ENCODE measurements at regions not wholly inside any gene's neighbourhood (a gene's known extent, or its start where the extent isn't known, plus 50 kb on each side); places are given as distances from the start of the nearest gene placed in this dataset.
A peak's percentile ranks its signal among the peaks of the same experiment; 100 is the strongest.

- peak overlapping the region; percentile 49 for H2AFZ ChIP-seq (ENCODE audit: low read length)
- H3K9ac ChIP-seq (ENCODE audit: low read length): no peak overlapping the region
- H3K36me3 ChIP-seq (ENCODE audit: low read depth, low read length): no peaks in the 10 kb centered on the region
- H3K4me3 ChIP-seq (ENCODE audit: low read length): no peak overlapping the region
- H4K20me1 ChIP-seq (ENCODE audit: low read length): no peaks in the 10 kb centered on the region
- no peaks in the 10 kb centered on the region for H3K9me2 ChIP-seq (replicated peaks; ENCODE audit: low read length)
- DNase-seq (no peak), ATAC-seq (peak; percentile 30)
- no peaks in the 10 kb centered on the region for H3K27me3 ChIP-seq (ENCODE audit: low read length)
- no peak overlapping the region for H3K27ac ChIP-seq (ENCODE audit: low read length)
- intact Hi-C loops (cut with micrococcal nuclease): loop anchor here (1.0 to 2.0 kb wide), 4 partner anchors 42 to 1290 kb away; no protein-coding TSS in a partner anchor
- H3F3A ChIP-seq (ENCODE audit: low read length, unreplicated experiment): no peaks in the 10 kb centered on the region
- no peaks in the 10 kb centered on the region for H3K79me2 ChIP-seq (ENCODE audit: low read length)
- TF ChIP-seq EZH2 (IDR thresholded peaks at IDR 0.05; ENCODE audit: low read length, unreplicated experiment): no peak
- peak; percentile 1; the same call in 1 of the 2 replicates for TF ChIP-seq CTCF (conservative IDR thresholded peaks at IDR 0.05; ENCODE audit: low read depth, low read length)
- TF ChIP-seq EZH2phosphoT487 (IDR thresholded peaks at IDR 0.05; ENCODE audit: borderline replicate concordance, low read length): no peak
- H3K9me3 ChIP-seq (ENCODE audit: low read length): no peaks in the 10 kb centered on the region
- peaks cover 27% of the 10 kb centered on the region for H3K4me1 ChIP-seq (ENCODE audit: insufficient read depth, low read length)
- POLR2A ChIA-PET (ENCODE audit: unreplicated experiment): no interaction called here
- no TSS peak for BruUV-seq (replicated peaks)
- CTCF ChIA-PET: no interaction called here
- no peak overlapping the region for H3K4me2 ChIP-seq (ENCODE audit: low read length)
Measured at GRCh38 chr12:92650228-92650822, 52.5 kb upstream of the PLEKHG7 start.

- no peaks in the 10 kb centered on the region for H3K79me2 ChIP-seq (ENCODE audit: low read length)
- ChIA-PET POLR2A (ENCODE audit: unreplicated experiment) (interaction anchor here (0.6 kb wide), 1 partner anchor 562 kb away, joined by 3 read pairs; no protein-coding TSS in a partner anchor), CTCF (interaction anchor here (0.7 to 0.9 kb wide), 3 partner anchors 71 to 1288 kb away, joined by 3 read pairs; no protein-coding TSS in a partner anchor)
- BruUV-seq (replicated peaks): no TSS peak
- peak overlapping the region; percentile 49 for H2AFZ ChIP-seq (ENCODE audit: low read length)
- no peaks in the 10 kb centered on the region for H3K9me2 ChIP-seq (replicated peaks; ENCODE audit: low read length)
- H3F3A ChIP-seq (ENCODE audit: low read length, unreplicated experiment): no peaks in the 10 kb centered on the region
- peaks cover 27% of the 10 kb centered on the region for H3K4me1 ChIP-seq (ENCODE audit: insufficient read depth, low read length)
- H3K4me3 ChIP-seq (ENCODE audit: low read length): no peak overlapping the region
- H3K27ac ChIP-seq (ENCODE audit: low read length): no peak overlapping the region
- peak; percentile 85 for DNase-seq
- no peaks in the 10 kb centered on the region for H4K20me1 ChIP-seq (ENCODE audit: low read length)
- intact Hi-C loops (cut with micrococcal nuclease): loop anchor here (1.0 to 5.0 kb wide), 5 partner anchors 41 to 1289 kb away; no protein-coding TSS in a partner anchor
- ATAC-seq: peak; percentile 98
- H3K27me3 ChIP-seq (ENCODE audit: low read length): no peaks in the 10 kb centered on the region
- H3K36me3 ChIP-seq (ENCODE audit: low read depth, low read length): no peaks in the 10 kb centered on the region
- TF ChIP-seq EZH2 (IDR thresholded peaks at IDR 0.05; ENCODE audit: low read length, unreplicated experiment) (no peak), EZH2phosphoT487 (IDR thresholded peaks at IDR 0.05; ENCODE audit: borderline replicate concordance, low read length) (no peak), CTCF (conservative IDR thresholded peaks at IDR 0.05; ENCODE audit: low read depth, low read length) (peak; percentile 91)
- H3K4me2 ChIP-seq (ENCODE audit: low read length): peak overlapping the region; percentile 24; the same call in 1 of the 2 replicates
- H3K9me3 ChIP-seq (ENCODE audit: low read length): no peaks in the 10 kb centered on the region
- H3K9ac ChIP-seq (ENCODE audit: low read length): no peak overlapping the region
Measured at GRCh38 chr12:92649511-92650227, 53.1 kb upstream of the PLEKHG7 start.
